Lower lobe of right lung (tissue), 2 donors: ENCODE measurements at regions not wholly inside any gene's neighbourhood (a gene's known extent, or its start where the extent isn't known, plus 50 kb on each side); places are given as distances from the start of the nearest gene placed in this dataset.

ENCODE experiments used
- ATAC-seq, 2 donors: fragments of 200-7000 bp; cut with Tn5 transposase; one replicate each; pipeline ENCODE4 v1.9.1; 2020 to 2022; ENCODE audit warnings: mild to moderate bottlenecking in 2 of 2, moderate library complexity in 2 of 2
- DNase-seq: peaks from one replicate; pipeline ENCODE4 v3.0.0-alpha.2; 2020
- H3K27ac ChIP-seq: fragments of 200-600 bp; one replicate; pipeline ENCODE4 v1.8.0; 2022
- H3K27me3 ChIP-seq: fragments of 200-600 bp; one replicate; pipeline ENCODE4 v1.8.0; 2022; ENCODE audit warnings: low read depth
- H3K36me3 ChIP-seq: fragments of 200-600 bp; one replicate; pipeline ENCODE4 v1.8.0; 2022; ENCODE audit warnings: mild to moderate bottlenecking
- H3K4me1 ChIP-seq: fragments of 200-600 bp; one replicate; pipeline ENCODE4 v1.8.0; 2022
- H3K4me3 ChIP-seq: fragments of 200-600 bp; one replicate; pipeline ENCODE4 v1.8.0; 2022; ENCODE audit warnings: mild to moderate bottlenecking
- H3K9me3 ChIP-seq: fragments of 200-600 bp; one replicate; pipeline ENCODE4 v1.8.0; 2022
- CTCF ChIP-seq: fragments of 200-600 bp; IDR thresholded peaks from one replicate; pipeline ENCODE4 v1.8.0; 2022; ENCODE audit warnings: antibody characterized with exemption, mild to moderate bottlenecking
- intact Hi-C: fragments of 100-400 bp; cut with DNase I; formaldehyde crosslinking; loops from one replicate; pipeline ENCODE4 v1.11.0; 2022
- donor health status: DM: no; HTN: yes; CAD: no; lungs with severe emphysema.

GRCh38 chr18:25815659-25816058 lies 274.8 kb downstream of the SS18 start:
- Histone ChIP-seq H3K36me3 (no peaks in the 10 kb centered on the region), H3K9me3 (no peaks in the 10 kb centered on the region), H3K4me3 (no peak overlapping the region), H3K27ac (no peak overlapping the region), H3K27me3 (no peaks in the 10 kb centered on the region), H3K4me1 (no peaks in the 10 kb centered on the region)
- ATAC-seq, result no peak
- intact Hi-C loops, result no loop called here
- no peak for TF ChIP-seq CTCF
- no peak for DNase-seq

- no peak for DNase-seq
- no peak overlapping the region for H3K4me3 ChIP-seq
- no peaks in the 10 kb centered on the region for H3K27me3 ChIP-seq
- no peak for ATAC-seq
- H3K27ac ChIP-seq, result no peak overlapping the region
- no peaks in the 10 kb centered on the region for H3K4me1 ChIP-seq
- no peak for TF ChIP-seq CTCF
- H3K9me3 ChIP-seq, result no peaks in the 10 kb centered on the region
- intact Hi-C loops, result no loop called here
- H3K36me3 ChIP-seq, result no peaks in the 10 kb centered on the region
These were observed 275.5 kb downstream of the SS18 start for GRCh38 chr18:25814841-25815458.

- Histone ChIP-seq H3K27me3 (no peaks in the 10 kb centered on the region), H3K36me3 (no peaks in the 10 kb centered on the region), H3K9me3 (no peaks in the 10 kb centered on the region), H3K27ac (no peak overlapping the region), H3K4me1 (no peaks in the 10 kb centered on the region), H3K4me3 (no peak overlapping the region)
- ATAC-seq (no peak), DNase-seq (no peak)
- intact Hi-C loops, result no loop called here
- TF ChIP-seq CTCF, result no peak
These were observed 277.3 kb downstream of the SS18 start for GRCh38 chr18:25813110-25813509.

- no peak for TF ChIP-seq CTCF
- no peaks in the 10 kb centered on the region for H3K9me3 ChIP-seq
- intact Hi-C loops, result no loop called here
These were observed 279.7 kb downstream of the SS18 start for GRCh38 chr18:25810736-25811135.

GRCh38 chr18:25805939-25806338 lies 284.5 kb downstream of the SS18 start:
- Histone ChIP-seq H3K27me3 (no peaks in the 10 kb centered on the region), H3K9me3 (no peaks in the 10 kb centered on the region), H3K36me3 (no peaks in the 10 kb centered on the region), H3K4me3 (no peak overlapping the region), H3K4me1 (no peaks in the 10 kb centered on the region), H3K27ac (no peak overlapping the region)
- no peak for ATAC-seq
- intact Hi-C loops, result no loop called here
- TF ChIP-seq CTCF, result no peak
- no peak for DNase-seq

More at GRCh38 chr18:25810736-25811135, 279.7 kb downstream of the SS18 start:
- no peaks in the 10 kb centered on the region for H3K27me3 ChIP-seq
- no peak overlapping the region for H3K4me3 ChIP-seq
- no peak for DNase-seq
- ATAC-seq, result no peak
- H3K27ac ChIP-seq, result no peak overlapping the region
- no peaks in the 10 kb centered on the region for H3K4me1 ChIP-seq
- no peaks in the 10 kb centered on the region for H3K36me3 ChIP-seq
